Esophagus squamous epithelium (tissue), 4 donors: ENCODE measurements at regions not wholly inside any gene's neighbourhood (a gene's known extent, or its start where the extent isn't known, plus 50 kb on each side); places are given as distances from the start of the nearest gene placed in this dataset.

Experiments
- POLR2A ChIP-seq, 4 donors: fragments of 450-650 bp; IDR thresholded peaks; one replicate each; pipeline ENCODE4 v1.6.1; 2017; ENCODE audit warnings: antibody characterized with exemption in 4 of 4, mild to moderate bottlenecking in 4 of 4, moderate library complexity in 3 of 4
- TF ChIP-seq, protein P1 (sequence below), 6 experiments: fragments of 450-650 bp in 4 of 6; fragments of 200-600 bp in 2 of 6; sonication (generic) in 2 of 6; IDR thresholded peaks; one replicate each; pipeline ENCODE4 v1.5.1; 2016 to 2019; ENCODE audit warnings: antibody characterized with exemption in 6 of 6, mild to moderate bottlenecking in 4 of 6, moderate library complexity in 4 of 6

DNA sequence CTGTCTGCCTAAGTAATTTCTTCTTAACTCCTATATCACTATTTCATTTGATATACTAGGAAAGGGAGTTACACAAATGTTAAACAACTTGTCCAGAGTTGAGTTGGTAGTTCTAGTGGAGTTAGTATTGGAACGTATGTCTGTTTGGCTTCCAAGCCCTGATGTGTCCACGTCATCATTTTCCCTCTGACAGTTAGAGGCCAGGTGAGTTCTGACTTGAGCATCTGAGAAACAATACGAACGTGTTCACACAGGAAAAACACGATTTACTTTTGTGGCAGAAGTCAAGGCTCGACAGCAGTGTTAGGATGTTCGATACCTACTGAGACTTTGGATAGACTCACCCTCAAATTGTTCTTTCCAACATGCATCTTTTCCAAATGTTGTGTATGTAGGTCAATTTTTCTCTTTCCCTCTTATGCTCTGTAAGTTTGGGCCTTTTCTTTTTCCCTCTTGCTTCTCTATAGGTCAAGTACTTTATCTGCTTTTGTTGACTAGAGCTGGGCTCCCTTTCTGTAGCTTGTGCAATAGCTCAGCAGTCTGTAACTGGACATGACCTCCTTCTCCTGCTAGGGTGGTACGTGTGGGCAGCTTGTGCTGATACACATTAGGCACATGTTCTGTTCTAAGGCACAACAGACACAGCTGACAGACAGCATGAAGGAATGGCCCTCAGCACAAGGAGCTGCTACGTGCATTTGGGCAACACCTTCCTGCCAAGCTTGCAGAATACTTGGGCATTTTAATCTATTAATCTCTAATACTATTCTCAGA lies 222.9 kb downstream of the PTEN start:
- TF ChIP-seq, protein P1, sequence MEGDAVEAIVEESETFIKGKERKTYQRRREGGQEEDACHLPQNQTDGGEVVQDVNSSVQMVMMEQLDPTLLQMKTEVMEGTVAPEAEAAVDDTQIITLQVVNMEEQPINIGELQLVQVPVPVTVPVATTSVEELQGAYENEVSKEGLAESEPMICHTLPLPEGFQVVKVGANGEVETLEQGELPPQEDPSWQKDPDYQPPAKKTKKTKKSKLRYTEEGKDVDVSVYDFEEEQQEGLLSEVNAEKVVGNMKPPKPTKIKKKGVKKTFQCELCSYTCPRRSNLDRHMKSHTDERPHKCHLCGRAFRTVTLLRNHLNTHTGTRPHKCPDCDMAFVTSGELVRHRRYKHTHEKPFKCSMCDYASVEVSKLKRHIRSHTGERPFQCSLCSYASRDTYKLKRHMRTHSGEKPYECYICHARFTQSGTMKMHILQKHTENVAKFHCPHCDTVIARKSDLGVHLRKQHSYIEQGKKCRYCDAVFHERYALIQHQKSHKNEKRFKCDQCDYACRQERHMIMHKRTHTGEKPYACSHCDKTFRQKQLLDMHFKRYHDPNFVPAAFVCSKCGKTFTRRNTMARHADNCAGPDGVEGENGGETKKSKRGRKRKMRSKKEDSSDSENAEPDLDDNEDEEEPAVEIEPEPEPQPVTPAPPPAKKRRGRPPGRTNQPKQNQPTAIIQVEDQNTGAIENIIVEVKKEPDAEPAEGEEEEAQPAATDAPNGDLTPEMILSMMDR (IDR thresholded peaks at IDR 0.05), result no peak
- TF ChIP-seq POLR2A (IDR thresholded peaks at IDR 0.05), result no peak
